ENCODE measurements at regions not wholly inside any gene's neighbourhood (a gene's known extent, or its start where the extent isn't known, plus 50 kb on each side); places are given as distances from the start of the nearest gene placed in this dataset.

- no peak for TF ChIP-seq CTCF (IDR thresholded peaks at IDR 0.05)
- TF ChIP-seq POLR2AphosphoS5 (IDR thresholded peaks at IDR 0.05), result no peak
Measured at GRCh38 chr10:37623506-37623905, 233.9 kb downstream of the ZNF248 start.
